HG03521 (cell line): ENCODE measurements at regions not wholly inside any gene's neighbourhood (a gene's known extent, or its start where the extent isn't known, plus 50 kb on each side); places are given as distances from the start of the nearest gene placed in this dataset.
A peak's percentile ranks its signal among the peaks of the same experiment; 100 is the strongest.

Experiments
- ATAC-seq: cut with Tn5 transposase; IDR thresholded peaks from one replicate; pipeline ENCODE4 v1.9.1; 2021; ENCODE audit warnings: mild to moderate bottlenecking, moderate library complexity; ENCODE audit not compliant: unreplicated experiment

GRCh38 chr2:150729495-150729955 is 242.1 kb upstream of the RND3 start:
- ATAC-seq, result peak; percentile 44

GRCh38 chr2:150718280-150718679 is 230.8 kb upstream of the RND3 start:
- no peak for ATAC-seq

- ATAC-seq, result no peak
Observed at GRCh38 chr2:150716186-150716585, 228.7 kb upstream of the RND3 start.

GRCh38 chr2:150715501-150715900 is 228.0 kb upstream of the RND3 start:
- no peak for ATAC-seq

GRCh38 chr2:150710916-150711315 is 223.4 kb upstream of the RND3 start:
- no peak for ATAC-seq

GRCh38 chr2:150710041-150710440 is 222.6 kb upstream of the RND3 start:
- ATAC-seq, result no peak

- ATAC-seq, result no peak
Observed at GRCh38 chr2:150706561-150706960, 219.1 kb upstream of the RND3 start.

- ATAC-seq, result no peak
Observed at GRCh38 chr2:150705767-150706166, 218.3 kb upstream of the RND3 start.

- ATAC-seq, result no peak
Observed at GRCh38 chr2:150705357-150705756, 217.9 kb upstream of the RND3 start.

GRCh38 chr2:150702791-150703190 is 215.3 kb upstream of the RND3 start:
- ATAC-seq, result no peak

GRCh38 chr2:150700666-150701580 is 213.5 kb upstream of the RND3 start:
- no peak for ATAC-seq

GRCh38 chr2:150699218-150699617 is 211.8 kb upstream of the RND3 start:
- ATAC-seq, result no peak

GRCh38 chr2:150698016-150698661 is 210.7 kb upstream of the RND3 start:
- no peak for ATAC-seq

GRCh38 chr2:150697596-150697995 is 210.1 kb upstream of the RND3 start:
- no peak for ATAC-seq

- no peak for ATAC-seq
Observed at GRCh38 chr2:150695451-150696135, 208.1 kb upstream of the RND3 start.

GRCh38 chr2:150693556-150693955 is 206.1 kb upstream of the RND3 start:
- ATAC-seq, result no peak

- no peak for ATAC-seq
Observed at GRCh38 chr2:150690870-150691269, 203.4 kb upstream of the RND3 start.

GRCh38 chr2:150690261-150690660 is 202.8 kb upstream of the RND3 start:
- ATAC-seq, result no peak

- no peak for ATAC-seq
Observed at GRCh38 chr2:150689590-150689989, 202.1 kb upstream of the RND3 start.

GRCh38 chr2:150688016-150688415 is 200.5 kb upstream of the RND3 start:
- ATAC-seq, result no peak

- no peak for ATAC-seq
Observed at GRCh38 chr2:150686391-150686790, 198.9 kb upstream of the RND3 start.
